ENCODE measurements at regions not wholly inside any gene's neighbourhood (a gene's known extent, or its start where the extent isn't known, plus 50 kb on each side); places are given as distances from the start of the nearest gene placed in this dataset.

- H3K4me1 Mint-ChIP-seq (ENCODE audit: low read depth), result no peaks in the 10 kb centered on the region
- peaks cover under 1% of the 10 kb centered on the region for H3K9me3 Mint-ChIP-seq
- H3K27ac Mint-ChIP-seq, result no peak overlapping the region
- peaks cover 11% of the 10 kb centered on the region for H3K27me3 Mint-ChIP-seq (ENCODE audit: low read depth)
- no peak overlapping the region for H3K4me3 Mint-ChIP-seq
- DNase-seq (ENCODE audit: low spot score), result no peak
- H3K36me3 Mint-ChIP-seq (ENCODE audit: low read depth), result no peaks in the 10 kb centered on the region
Measured at GRCh38 chr2:168300460-168300859, 53.1 kb upstream of the STK39 start.

- Mint-ChIP-seq H3K36me3 (ENCODE audit: low read depth) (no peaks in the 10 kb centered on the region), H3K27me3 (ENCODE audit: low read depth) (peaks cover 7% of the 10 kb centered on the region), H3K9me3 (peaks cover 21% of the 10 kb centered on the region)
Measured at GRCh38 chr2:168304024-168304681, 56.8 kb upstream of the STK39 start.

GRCh38 chr2:168307379-168307778, 60.0 kb upstream of the STK39 start:
- no peak for DNase-seq (ENCODE audit: low spot score)
- no peak overlapping the region for H3K27ac Mint-ChIP-seq
- peaks cover 6% of the 10 kb centered on the region for H3K27me3 Mint-ChIP-seq (ENCODE audit: low read depth)
- H3K4me3 Mint-ChIP-seq, result no peak overlapping the region
- no peaks in the 10 kb centered on the region for H3K4me1 Mint-ChIP-seq (ENCODE audit: low read depth)
- peaks cover 21% of the 10 kb centered on the region for H3K9me3 Mint-ChIP-seq
- H3K36me3 Mint-ChIP-seq (ENCODE audit: low read depth), result no peaks in the 10 kb centered on the region

More at GRCh38 chr2:168304024-168304681, 56.8 kb upstream of the STK39 start:
- no peak for DNase-seq (ENCODE audit: low spot score)
- Mint-ChIP-seq H3K4me1 (ENCODE audit: low read depth) (no peaks in the 10 kb centered on the region), H3K27ac (no peak overlapping the region), H3K4me3 (no peak overlapping the region)

- H3K4me3 Mint-ChIP-seq, result no peak overlapping the region
- H3K36me3 Mint-ChIP-seq (ENCODE audit: low read depth), result no peaks in the 10 kb centered on the region
- peaks cover 19% of the 10 kb centered on the region for H3K9me3 Mint-ChIP-seq
- DNase-seq (ENCODE audit: low spot score), result no peak
- no peak overlapping the region for H3K27ac Mint-ChIP-seq
- peaks cover 5% of the 10 kb centered on the region for H3K27me3 Mint-ChIP-seq (ENCODE audit: low read depth)
- H3K4me1 Mint-ChIP-seq (ENCODE audit: low read depth), result no peaks in the 10 kb centered on the region
Measured at GRCh38 chr2:168310580-168310979, 63.2 kb upstream of the STK39 start.

- Mint-ChIP-seq H3K9me3 (peaks cover 11% of the 10 kb centered on the region), H3K27ac (no peak overlapping the region), H3K36me3 (ENCODE audit: low read depth) (no peaks in the 10 kb centered on the region), H3K27me3 (ENCODE audit: low read depth) (peaks cover 4% of the 10 kb centered on the region), H3K4me3 (no peak overlapping the region), H3K4me1 (ENCODE audit: low read depth) (no peaks in the 10 kb centered on the region)
- DNase-seq (ENCODE audit: low spot score), result no peak
Measured at GRCh38 chr2:168311261-168311910, 64.0 kb upstream of the STK39 start.

GRCh38 chr2:168312036-168312822, 64.8 kb upstream of the STK39 start:
- Mint-ChIP-seq H3K27ac (no peak overlapping the region), H3K4me1 (ENCODE audit: low read depth) (no peaks in the 10 kb centered on the region), H3K4me3 (no peak overlapping the region), H3K9me3 (peaks cover 5% of the 10 kb centered on the region), H3K27me3 (ENCODE audit: low read depth) (peaks cover 4% of the 10 kb centered on the region), H3K36me3 (ENCODE audit: low read depth) (no peaks in the 10 kb centered on the region)
- DNase-seq (ENCODE audit: low spot score), result no peak

- DNase-seq (ENCODE audit: low spot score), result no peak
- H3K27me3 Mint-ChIP-seq (ENCODE audit: low read depth), result peaks cover 4% of the 10 kb centered on the region
- no peaks in the 10 kb centered on the region for H3K9me3 Mint-ChIP-seq
- no peak overlapping the region for H3K27ac Mint-ChIP-seq
- H3K36me3 Mint-ChIP-seq (ENCODE audit: low read depth), result no peaks in the 10 kb centered on the region
- no peaks in the 10 kb centered on the region for H3K4me1 Mint-ChIP-seq (ENCODE audit: low read depth)
- no peak overlapping the region for H3K4me3 Mint-ChIP-seq
Measured at GRCh38 chr2:168314236-168314635, 66.8 kb upstream of the STK39 start.

GRCh38 chr2:168315331-168316072, 68.1 kb upstream of the STK39 start:
- Mint-ChIP-seq H3K4me1 (ENCODE audit: low read depth) (no peaks in the 10 kb centered on the region), H3K27me3 (ENCODE audit: low read depth) (peaks cover 4% of the 10 kb centered on the region), H3K9me3 (no peaks in the 10 kb centered on the region), H3K4me3 (no peak overlapping the region), H3K27ac (no peak overlapping the region), H3K36me3 (ENCODE audit: low read depth) (no peaks in the 10 kb centered on the region)
- no peak for DNase-seq (ENCODE audit: low spot score)

GRCh38 chr2:168316073-168316440, 68.7 kb upstream of the STK39 start:
- peaks cover 4% of the 10 kb centered on the region for H3K27me3 Mint-ChIP-seq (ENCODE audit: low read depth)
- H3K4me3 Mint-ChIP-seq, result no peak overlapping the region
- no peaks in the 10 kb centered on the region for H3K9me3 Mint-ChIP-seq
- H3K4me1 Mint-ChIP-seq (ENCODE audit: low read depth), result no peaks in the 10 kb centered on the region
- DNase-seq (ENCODE audit: low spot score), result no peak
- no peak overlapping the region for H3K27ac Mint-ChIP-seq
- H3K36me3 Mint-ChIP-seq (ENCODE audit: low read depth), result no peaks in the 10 kb centered on the region

GRCh38 chr2:168317282-168317681, 69.9 kb upstream of the STK39 start:
- no peaks in the 10 kb centered on the region for H3K9me3 Mint-ChIP-seq
- H3K27me3 Mint-ChIP-seq (ENCODE audit: low read depth), result peaks cover 5% of the 10 kb centered on the region
- H3K36me3 Mint-ChIP-seq (ENCODE audit: low read depth), result no peaks in the 10 kb centered on the region
- H3K4me3 Mint-ChIP-seq, result no peak overlapping the region
- H3K27ac Mint-ChIP-seq, result no peak overlapping the region
- no peaks in the 10 kb centered on the region for H3K4me1 Mint-ChIP-seq (ENCODE audit: low read depth)
- DNase-seq (ENCODE audit: low spot score), result no peak

- no peaks in the 10 kb centered on the region for H3K4me1 Mint-ChIP-seq (ENCODE audit: low read depth)
- no peak overlapping the region for H3K4me3 Mint-ChIP-seq
- no peak for DNase-seq (ENCODE audit: low spot score)
- H3K36me3 Mint-ChIP-seq (ENCODE audit: low read depth), result no peaks in the 10 kb centered on the region
- no peak overlapping the region for H3K27ac Mint-ChIP-seq
- peaks cover 9% of the 10 kb centered on the region for H3K27me3 Mint-ChIP-seq (ENCODE audit: low read depth)
- H3K9me3 Mint-ChIP-seq, result no peaks in the 10 kb centered on the region
Measured at GRCh38 chr2:168320267-168320666, 72.9 kb upstream of the STK39 start.

GRCh38 chr2:168322325-168323007, 75.1 kb upstream of the STK39 start:
- Mint-ChIP-seq H3K4me3 (no peak overlapping the region), H3K9me3 (peaks cover 9% of the 10 kb centered on the region), H3K27me3 (ENCODE audit: low read depth) (peaks cover 5% of the 10 kb centered on the region), H3K27ac (no peak overlapping the region), H3K36me3 (ENCODE audit: low read depth) (no peaks in the 10 kb centered on the region), H3K4me1 (ENCODE audit: low read depth) (no peaks in the 10 kb centered on the region)
- no peak for DNase-seq (ENCODE audit: low spot score)

- Mint-ChIP-seq H3K27ac (no peak overlapping the region), H3K27me3 (ENCODE audit: low read depth) (peaks cover 5% of the 10 kb centered on the region), H3K4me1 (ENCODE audit: low read depth) (no peaks in the 10 kb centered on the region), H3K36me3 (ENCODE audit: low read depth) (no peaks in the 10 kb centered on the region), H3K4me3 (no peak overlapping the region), H3K9me3 (peaks cover 16% of the 10 kb centered on the region)
- DNase-seq (ENCODE audit: low spot score), result no peak
Measured at GRCh38 chr2:168323529-168324021, 76.2 kb upstream of the STK39 start.
